NB4 (cell line): ENCODE measurements at regions not wholly inside any gene's neighbourhood (a gene's known extent, or its start where the extent isn't known, plus 50 kb on each side); places are given as distances from the start of the nearest gene placed in this dataset.

ENCODE experiments used
- DNase-seq: peaks from one replicate; pipeline ENCODE4 v3.0.0; 2010; ENCODE audit warnings: low read depth
- H3K4me3 ChIP-seq: one replicate; pipeline ENCODE4 v1.5.1; 2011; ENCODE audit warnings: mild to moderate bottlenecking, low read depth, low read length, moderate library complexity
- MYC ChIP-seq: IDR thresholded peaks from 2 replicates; pipeline ENCODE4 v1.6.1; 2011; ENCODE audit warnings: low read depth, low read length
- POLR2A ChIP-seq: IDR thresholded peaks from 2 replicates; pipeline ENCODE4 v1.6.1; 2011; ENCODE audit warnings: mild to moderate bottlenecking; ENCODE audit not compliant: insufficient read length; ENCODE audit errors: extremely low read depth
- TF ChIP-seq, protein P1 (sequence below): IDR thresholded peaks from one replicate; pipeline ENCODE4 v1.5.1; 2012; ENCODE audit warnings: low read depth, low read length
- TF ChIP-seq, protein P2 (sequence below): IDR thresholded peaks from 2 replicates; pipeline ENCODE4 v1.6.1; 2011; ENCODE audit warnings: low read depth, low read length

DNA sequence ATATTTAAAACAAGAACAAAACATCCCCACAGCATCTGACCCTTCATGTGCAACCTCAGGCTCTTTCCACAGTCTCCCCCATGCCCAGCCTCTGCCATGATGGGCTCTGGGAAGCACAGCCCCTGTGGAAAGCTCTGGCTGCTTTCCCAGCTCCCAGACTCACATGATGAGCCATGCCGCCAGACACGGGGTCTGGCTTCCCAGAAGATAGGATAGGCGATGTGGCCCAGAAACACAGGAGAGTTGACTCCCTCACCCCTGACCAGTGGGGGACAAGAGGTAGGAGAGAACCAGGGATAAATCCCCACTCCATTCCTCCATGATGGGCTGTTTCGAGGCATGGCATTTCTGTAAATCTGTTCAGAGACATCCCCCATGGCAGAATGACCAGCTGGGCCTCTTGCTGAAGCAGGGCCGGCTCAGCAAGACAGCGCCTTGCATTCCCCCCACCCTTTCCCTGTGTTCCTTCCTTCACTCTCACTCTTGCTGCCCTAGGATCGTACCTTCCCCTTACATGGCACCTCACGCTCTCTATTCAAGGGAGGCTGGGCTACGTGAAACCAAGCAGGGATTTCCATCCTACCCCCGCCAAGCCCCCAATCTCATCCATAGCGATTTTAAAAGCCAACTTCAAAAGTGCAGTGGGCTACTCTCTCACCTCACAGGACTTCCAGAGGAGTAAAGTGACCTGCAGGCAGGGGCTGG, 192.4 kb downstream of the ABHD5 start:
- TF ChIP-seq, protein P1, sequence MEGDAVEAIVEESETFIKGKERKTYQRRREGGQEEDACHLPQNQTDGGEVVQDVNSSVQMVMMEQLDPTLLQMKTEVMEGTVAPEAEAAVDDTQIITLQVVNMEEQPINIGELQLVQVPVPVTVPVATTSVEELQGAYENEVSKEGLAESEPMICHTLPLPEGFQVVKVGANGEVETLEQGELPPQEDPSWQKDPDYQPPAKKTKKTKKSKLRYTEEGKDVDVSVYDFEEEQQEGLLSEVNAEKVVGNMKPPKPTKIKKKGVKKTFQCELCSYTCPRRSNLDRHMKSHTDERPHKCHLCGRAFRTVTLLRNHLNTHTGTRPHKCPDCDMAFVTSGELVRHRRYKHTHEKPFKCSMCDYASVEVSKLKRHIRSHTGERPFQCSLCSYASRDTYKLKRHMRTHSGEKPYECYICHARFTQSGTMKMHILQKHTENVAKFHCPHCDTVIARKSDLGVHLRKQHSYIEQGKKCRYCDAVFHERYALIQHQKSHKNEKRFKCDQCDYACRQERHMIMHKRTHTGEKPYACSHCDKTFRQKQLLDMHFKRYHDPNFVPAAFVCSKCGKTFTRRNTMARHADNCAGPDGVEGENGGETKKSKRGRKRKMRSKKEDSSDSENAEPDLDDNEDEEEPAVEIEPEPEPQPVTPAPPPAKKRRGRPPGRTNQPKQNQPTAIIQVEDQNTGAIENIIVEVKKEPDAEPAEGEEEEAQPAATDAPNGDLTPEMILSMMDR = no peak
- TF ChIP-seq POLR2A = no peak
- TF ChIP-seq MYC = no peak
- TF ChIP-seq, protein P2, sequence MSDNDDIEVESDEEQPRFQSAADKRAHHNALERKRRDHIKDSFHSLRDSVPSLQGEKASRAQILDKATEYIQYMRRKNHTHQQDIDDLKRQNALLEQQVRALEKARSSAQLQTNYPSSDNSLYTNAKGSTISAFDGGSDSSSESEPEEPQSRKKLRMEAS = no peak
- no peak overlapping the region for H3K4me3 ChIP-seq
- no peak for DNase-seq

DNA sequence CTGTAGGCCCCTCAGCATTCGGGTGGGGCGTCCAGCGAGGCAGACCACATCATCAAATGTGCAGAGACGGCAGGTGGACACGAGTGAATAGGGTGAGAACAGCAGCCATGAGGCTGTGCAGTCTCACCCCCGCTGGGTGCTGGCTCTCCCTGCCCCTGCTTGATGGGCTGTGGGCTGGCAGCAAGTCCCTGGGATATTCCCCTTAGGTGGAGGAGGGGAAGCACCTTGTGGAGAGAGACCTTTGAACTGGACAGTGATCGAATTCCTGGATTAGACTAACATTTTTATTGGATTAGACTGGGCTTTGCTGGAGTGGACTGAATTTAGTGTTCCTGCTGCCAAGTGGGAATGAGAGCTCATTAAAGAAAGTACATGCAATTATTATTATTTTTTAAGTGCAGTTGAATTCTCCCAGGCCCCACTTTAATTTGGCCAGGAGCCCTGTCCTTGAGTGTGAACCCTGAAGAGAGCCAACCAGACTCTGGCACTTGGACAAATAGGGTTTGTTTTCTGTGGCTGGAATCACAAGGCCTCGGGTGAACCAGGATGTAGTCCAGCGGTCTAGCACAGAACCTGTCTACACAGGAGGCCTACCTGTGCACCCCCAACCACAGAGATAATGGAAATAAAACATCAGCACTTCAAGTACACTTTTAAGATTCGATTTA, 193.1 kb downstream of the ABHD5 start:
- no peak overlapping the region for H3K4me3 ChIP-seq
- TF ChIP-seq, protein P2 = no peak
- TF ChIP-seq, protein P1 = no peak
- no peak for TF ChIP-seq POLR2A
- TF ChIP-seq MYC = no peak
- DNase-seq = no peak

DNA sequence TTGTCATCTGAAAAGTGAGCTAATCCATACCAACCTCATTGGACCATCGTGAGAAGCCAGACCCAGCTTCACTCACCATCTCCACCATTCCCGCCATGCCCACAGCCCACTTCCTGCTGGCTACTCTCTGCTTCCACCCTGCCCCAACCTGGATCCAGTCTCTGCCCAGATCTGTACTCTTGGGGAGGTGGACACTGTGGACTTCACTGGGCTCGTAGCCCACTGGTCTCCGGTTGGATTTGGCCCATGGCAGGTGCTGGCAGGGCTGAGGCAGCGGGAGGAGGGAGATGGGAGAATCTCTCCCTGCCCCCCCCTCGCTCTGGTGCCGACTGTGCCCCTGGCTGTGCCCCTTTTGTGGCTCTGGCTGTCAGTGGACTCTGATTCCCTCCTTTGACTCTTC, 193.8 kb downstream of the ABHD5 start:
- no peak overlapping the region for H3K4me3 ChIP-seq
- no peak for DNase-seq
- TF ChIP-seq, protein P2 = no peak
- TF ChIP-seq POLR2A = no peak
- no peak for TF ChIP-seq MYC
- TF ChIP-seq, protein P1 = no peak

DNA sequence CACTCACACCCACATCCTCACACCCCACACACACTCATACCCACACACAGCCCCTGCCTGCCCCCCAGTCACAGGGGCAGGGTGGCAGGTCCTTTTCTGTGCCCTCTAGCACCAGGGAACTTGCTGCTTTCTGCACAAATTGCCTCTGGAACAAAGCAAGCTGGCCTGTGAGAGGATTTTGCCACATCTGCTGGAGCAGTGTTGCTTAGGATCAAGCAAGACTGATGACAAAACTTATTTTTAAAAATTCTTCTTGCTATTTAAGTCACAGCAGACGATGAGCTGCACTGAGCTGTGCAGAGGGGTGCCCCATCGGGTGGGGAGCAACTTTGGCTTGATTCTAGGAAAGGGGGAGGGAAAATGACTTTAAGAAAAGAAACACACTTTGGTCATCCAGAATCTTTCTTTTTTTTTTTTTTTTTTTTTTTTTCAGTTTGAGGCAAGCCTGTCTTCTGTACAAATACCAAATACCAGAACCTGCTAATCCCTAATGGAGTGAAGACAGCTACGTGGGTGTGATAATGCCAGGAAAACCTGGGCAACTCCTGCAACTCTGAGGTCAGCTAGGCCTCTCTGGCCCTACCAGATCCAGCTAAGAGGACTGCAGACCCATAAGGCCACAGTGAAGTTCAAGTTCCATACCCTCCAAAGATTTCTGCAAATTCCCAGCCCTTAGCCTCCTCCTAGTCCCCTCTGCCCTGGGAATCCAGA, 195.3 kb downstream of the ABHD5 start:
- no peak for DNase-seq
- TF ChIP-seq, protein P1 = no peak
- TF ChIP-seq, protein P2 = no peak
- TF ChIP-seq MYC (no peak), POLR2A (no peak)
- H3K4me3 ChIP-seq = no peak overlapping the region

DNA sequence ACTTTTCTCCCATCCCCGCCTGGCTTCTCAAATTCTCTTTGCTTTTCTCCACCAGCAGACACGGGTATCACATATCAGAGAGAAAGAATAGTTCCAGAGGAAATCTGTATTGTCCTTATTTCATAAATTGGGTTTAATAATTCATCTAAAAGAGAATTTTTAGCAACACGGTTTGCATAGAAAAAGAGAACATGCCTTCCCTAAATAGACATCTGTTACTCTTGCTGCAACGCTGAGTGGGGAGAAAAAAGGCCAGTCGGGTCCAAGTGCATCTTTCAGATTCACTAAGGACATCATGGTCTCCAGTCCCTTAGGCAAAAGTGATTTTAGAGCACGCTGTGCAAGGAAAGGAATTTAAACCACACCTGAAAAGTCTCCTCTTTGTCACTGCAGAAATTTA, 201.3 kb downstream of the ABHD5 start:
- H3K4me3 ChIP-seq = no peak overlapping the region
- no peak for TF ChIP-seq POLR2A
- TF ChIP-seq MYC = no peak
- TF ChIP-seq, protein P2 = no peak
- TF ChIP-seq, protein P1 = no peak
- no peak for DNase-seq
